Cardiac septum (tissue), 1 donor: ENCODE measurements at regions not wholly inside any gene's neighbourhood (a gene's known extent, or its start where the extent isn't known, plus 50 kb on each side); places are given as distances from the start of the nearest gene placed in this dataset.
"Not testable (repeated sequence)": the region's sequence is repeated elsewhere in the genome, so short reads cannot be mapped to it uniquely, and the experiment has no call there.

ENCODE experiments used
- DNase-seq: peaks from one replicate; pipeline ENCODE4 v3.0.0-alpha.2; 2020; ENCODE audit warnings: low spot score
- intact Hi-C: fragments of 100-400 bp; cut with DNase I; formaldehyde crosslinking; loops from one replicate; pipeline ENCODE4 v1.14.0; 2022
- donor health status: DM: no; HTN: no; CAD: no.

DNA sequence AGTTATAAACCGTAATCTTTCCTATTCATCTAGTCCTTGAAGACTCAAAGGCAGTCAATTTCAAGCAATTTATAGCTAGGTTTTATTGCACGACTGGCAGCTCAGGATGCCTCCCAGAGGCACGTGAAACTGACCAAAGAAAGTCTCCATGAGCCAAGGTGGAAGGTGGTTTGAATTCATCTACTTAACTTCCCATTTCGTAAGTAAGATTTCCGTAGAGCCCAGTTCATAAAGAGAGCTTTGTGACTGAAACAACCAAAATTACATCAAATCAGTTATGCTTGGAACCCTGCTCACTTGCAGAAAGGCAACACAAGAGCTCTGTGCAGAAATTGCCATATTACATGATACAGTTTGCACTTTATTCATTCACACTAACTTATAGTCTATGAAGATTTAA, 556.0 kb downstream of the TRIML1 start:
- intact Hi-C loops: no loop called here
- DNase-seq: no peak

DNA sequence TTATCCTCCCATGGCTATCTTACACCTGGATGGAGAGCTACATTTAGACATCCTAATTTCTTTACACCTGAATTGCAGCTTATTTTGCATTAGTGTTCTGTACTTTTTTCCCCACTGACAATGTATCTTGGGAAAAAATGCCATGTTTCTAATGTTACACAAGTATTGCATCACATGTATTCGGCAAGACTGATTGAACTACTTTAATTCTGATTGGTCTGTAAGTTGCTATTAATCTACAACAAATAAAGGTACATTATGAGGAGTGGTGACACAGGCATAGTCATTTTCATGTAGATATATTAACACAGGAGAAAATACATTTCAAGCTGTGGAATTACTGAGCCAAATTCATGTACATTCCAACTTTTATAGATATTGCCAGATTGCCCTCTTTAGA, 558.0 kb downstream of the TRIML1 start:
- intact Hi-C loops: no loop called here

DNA sequence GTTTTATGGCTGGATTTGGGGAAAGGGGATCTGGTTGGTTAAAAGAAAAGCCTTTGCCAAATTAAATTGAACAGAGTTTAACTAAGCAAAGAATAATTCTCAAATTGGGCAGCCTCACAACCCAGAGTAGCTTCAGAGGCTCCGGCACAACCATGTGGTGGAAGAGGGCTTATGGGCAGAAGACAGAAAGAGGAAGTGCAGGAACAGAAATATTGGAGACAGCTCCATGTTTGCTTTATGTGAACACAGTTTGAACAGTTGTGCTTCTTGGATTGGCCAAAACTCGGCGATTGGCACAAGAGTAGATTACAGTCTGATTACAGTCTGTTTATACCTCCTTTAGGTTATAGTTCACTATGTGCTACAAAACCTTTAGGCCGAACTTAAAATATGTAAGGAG, 562.7 kb downstream of the TRIML1 start:
- intact Hi-C loops: no loop called here
- DNase-seq: no peak

More for the DNA sequence above, 558.0 kb downstream of the TRIML1 start:
- DNase-seq: no peak

DNA sequence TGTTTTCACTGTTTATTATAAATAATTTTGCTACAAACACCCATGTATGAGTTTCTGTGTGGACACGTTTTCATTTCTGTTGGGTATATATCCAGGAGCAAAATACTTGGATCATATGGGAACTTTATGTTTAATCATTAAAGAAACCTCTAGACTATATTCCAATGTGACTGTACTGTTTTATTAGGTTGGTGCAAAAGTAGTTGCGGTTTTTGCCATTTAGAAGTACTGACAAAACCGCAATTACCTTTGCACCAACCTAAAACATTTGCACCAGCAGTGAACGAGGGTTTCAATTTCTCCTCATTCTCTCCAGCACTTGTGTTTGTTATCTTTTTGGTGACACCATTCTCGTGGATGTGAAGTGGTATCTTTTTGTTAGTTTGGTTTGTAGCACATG, 565.0 kb downstream of the TRIML1 start:
- DNase-seq: no peak
- intact Hi-C loops: no loop called here

DNA sequence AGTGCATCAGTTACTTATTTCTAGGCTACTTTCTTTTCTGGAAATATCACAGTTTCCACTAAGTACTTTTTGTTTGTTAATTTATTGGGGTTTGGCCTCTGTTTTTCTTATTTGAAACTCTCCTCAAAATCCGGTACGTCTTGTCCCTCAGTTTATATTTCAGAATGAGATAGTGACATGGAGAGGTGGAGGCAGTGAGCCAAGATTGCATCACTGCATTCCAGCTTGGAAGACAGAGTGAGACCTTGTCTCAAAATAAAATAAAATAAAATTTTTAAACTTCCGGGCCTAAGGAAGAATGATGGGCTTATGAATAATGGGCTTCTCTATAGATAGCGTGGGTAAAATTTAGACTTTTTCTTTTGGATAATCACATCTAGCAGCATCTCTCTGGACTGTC, 567.8 kb downstream of the TRIML1 start:
- intact Hi-C loops: no loop called here
- DNase-seq: no peak

DNA sequence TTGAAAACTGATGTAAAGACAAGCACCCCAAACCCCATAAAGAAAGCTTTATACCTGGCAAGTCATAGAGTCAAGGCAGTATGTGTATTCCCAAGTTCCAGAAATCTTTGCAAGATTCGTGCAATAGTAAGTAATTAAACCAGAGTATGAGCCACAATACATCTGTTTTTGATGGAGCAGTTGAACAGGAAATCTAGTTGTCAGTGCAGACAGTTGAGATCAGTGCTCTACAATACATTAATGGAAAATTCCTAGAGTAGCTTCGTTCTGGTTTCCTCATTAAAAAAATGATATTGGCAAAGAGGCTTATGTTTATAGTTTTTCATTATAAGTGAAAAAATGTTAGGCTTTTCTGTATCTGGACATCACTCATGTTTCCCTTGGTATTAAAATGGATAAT, 575.3 kb downstream of the TRIML1 start:
- intact Hi-C loops: no loop called here
- DNase-seq: no peak

DNA sequence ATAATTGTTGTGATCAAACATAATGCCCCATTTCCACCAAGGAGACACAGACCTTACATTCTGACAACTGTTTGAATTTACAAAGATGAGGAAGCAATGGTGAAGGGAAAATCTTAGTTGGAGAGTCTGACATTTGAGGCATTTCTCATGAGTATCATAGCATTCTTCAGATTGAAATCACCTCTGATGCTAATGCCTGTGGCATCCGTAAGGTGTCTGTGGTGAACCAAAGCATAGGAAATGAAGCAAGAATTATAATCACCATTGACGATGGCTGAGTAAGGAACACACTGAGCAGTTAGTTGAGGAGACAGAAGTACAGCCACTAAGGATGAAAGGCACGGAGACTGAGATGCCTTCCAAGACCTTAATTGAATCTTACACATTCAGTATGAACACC, 575.7 kb downstream of the TRIML1 start:
- no peak for DNase-seq
- intact Hi-C loops: no loop called here

DNA sequence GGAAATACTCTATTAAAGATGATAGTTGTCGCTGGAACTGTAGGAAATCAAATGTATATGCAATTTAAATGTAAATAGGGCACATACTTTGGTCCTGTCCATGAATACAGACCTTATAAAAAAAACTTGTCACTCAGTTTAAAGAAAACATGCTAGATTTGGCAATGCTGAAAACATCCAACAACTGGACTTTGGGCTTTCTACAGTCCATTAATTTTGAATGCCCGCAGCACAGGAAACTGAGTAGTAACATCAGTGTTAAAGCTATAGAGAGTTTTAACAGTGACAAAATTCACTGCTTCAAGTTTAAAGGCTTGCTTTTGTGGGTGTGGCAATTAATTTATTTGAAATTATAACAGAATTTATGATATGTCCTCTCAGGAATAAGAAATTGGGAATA, 578.4 kb downstream of the TRIML1 start:
- intact Hi-C loops: no loop called here
- no peak for DNase-seq

DNA sequence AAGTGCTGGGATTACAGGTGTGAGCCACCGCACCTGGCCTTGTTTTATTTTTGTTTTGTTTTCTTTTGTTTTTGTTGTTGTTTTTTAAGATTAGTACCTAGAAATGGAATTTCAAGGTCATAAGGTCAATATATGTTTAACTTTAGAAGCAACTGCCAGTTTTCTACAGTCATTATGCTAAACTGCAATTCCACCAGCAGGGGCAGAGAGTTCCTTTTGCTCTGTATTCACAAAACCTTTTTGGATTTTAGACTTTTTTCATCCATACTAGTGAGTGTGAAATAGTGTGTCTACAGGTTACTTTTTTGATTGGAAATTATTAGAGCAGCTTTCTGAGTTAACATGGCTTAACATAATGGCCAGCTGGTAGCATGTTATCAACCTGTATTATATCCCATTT, 580.6 kb downstream of the TRIML1 start:
- intact Hi-C loops: no loop called here
- no peak for DNase-seq

DNA sequence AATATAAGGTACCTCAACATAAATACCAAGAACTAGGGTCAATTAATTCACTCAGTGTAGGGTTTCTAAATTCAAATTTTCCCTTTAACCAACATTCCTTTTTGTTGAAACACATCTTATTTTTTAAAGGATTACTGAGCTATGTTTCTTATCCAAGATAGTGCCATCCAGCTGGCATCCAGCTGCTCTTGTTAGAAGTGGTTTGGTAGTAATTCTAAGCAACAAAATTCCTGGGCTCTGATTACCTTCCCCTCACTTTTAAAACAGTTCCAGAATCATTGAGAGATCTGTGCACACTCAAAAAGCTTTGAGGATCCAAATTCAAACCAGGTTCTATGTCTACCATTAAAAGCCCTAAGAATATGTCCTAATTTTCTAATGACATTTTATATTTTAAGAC, 583.7 kb downstream of the TRIML1 start:
- intact Hi-C loops: no loop called here
- no peak for DNase-seq

DNA sequence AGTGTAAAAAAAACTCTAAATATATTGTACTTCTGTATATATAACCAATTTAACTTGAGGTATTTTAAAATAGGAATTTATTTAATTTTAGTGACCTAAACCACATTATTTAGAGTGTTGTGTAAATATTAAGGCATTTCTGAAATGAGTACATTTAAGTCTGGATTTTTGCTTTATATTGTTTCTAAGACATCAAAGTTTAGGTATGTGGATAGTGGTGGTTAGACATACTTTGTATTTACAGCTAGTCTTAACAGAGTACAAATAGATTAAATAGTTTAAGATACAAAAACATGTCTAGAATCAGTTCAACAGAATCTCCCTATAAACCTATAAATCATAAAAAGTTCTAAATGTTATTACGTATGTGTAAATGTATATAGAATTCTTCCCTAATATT, 588.5 kb downstream of the TRIML1 start:
- no peak for DNase-seq
- intact Hi-C loops: no loop called here

DNA sequence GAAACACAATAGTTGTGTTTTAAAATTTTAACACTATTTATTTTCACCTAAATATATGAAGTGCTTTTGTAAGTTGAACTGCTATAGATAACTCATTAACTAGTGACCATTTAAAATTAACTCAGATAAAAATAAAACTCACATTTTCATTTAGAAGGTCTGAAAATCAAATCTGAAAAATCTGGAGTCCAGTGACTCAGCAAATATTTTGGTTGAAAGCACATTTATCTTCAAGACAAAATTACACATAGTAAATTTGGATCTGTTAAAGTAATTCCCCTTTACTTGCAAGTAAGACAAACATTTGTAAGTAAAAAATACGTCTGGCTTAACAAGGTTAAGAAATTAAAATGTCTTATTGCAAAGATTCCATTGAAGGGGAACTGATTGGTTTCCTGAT, 589.1 kb downstream of the TRIML1 start:
- intact Hi-C loops: no loop called here
- no peak for DNase-seq

DNA sequence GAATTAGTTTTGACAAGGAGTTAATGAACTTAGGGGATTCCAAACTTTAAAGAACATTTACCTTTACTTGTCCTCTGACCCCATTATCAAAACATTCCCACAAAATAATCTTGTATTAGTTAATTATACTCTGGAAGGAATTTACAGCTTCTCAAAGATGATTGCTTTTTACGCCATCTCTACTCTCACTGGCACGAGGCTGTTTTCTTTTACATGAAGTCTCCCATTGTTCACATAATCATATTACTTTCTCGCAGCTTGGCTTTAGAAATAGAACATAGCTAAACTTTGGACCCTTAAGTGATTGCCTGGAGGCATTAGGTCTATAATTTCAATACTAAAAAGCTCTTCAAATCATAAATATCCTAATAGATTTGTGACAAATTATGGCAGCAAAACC, 592.9 kb downstream of the TRIML1 start:
- intact Hi-C loops: no loop called here
- DNase-seq: no peak

DNA sequence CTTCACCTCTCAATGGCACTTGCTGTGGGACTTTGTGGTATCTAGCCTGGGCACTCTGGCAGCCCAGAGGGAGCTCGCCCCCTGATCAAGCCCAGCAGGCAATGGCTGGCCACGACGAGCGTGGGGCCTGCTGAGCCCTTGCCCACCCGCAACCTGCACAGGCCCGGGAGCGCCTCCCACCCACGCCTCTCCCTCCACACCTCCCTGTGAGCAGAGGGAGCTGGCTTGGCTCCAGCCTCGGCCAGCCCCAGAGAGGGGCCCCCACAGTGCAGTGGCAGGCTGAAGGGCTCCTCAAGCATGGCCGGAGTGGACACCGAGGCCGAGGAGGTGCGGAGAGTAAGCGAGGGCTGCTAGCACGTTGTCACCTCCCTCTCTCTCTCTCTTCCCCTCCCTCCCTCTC, 595.8 kb downstream of the TRIML1 start:
- no peak for DNase-seq

DNA sequence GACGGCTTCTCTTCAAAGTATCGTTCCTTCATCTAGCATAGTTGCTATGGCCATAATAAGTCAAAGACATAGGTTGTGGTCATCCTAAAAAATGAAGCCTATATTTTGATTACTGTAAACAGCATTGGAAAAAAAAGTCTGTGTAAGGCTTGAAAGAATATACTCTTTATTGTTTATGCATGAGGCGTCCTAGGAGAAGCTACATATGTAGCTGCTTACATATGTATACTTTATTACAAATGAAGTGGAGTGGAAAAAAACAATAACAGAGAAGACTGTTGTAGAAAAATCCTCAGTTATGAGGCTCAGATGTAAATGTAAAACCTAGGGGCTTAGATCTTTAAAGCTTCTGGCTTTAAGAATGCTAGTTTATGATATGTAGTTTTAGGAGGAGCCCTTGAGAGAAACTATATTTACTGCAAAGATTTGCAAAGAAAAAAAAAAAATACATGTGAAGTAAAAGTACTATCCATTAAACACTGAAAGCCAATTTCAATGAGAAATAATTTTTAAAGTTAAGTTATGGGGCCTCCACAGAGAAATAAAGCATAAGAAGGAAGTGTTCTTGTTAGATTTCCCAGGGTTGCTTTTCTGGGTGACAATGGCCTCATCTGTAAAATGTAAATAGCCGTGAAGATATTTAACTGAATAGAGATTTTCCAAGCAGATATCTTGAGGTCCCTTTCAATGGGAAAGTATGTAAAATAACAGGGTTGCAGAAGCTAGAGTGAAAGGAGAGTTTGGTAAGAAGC, 598.2 kb downstream of the TRIML1 start:
- no peak for DNase-seq
- intact Hi-C loops: no loop called here

More for the DNA sequence above, 595.8 kb downstream of the TRIML1 start:
- intact Hi-C loops: no loop called here

DNA sequence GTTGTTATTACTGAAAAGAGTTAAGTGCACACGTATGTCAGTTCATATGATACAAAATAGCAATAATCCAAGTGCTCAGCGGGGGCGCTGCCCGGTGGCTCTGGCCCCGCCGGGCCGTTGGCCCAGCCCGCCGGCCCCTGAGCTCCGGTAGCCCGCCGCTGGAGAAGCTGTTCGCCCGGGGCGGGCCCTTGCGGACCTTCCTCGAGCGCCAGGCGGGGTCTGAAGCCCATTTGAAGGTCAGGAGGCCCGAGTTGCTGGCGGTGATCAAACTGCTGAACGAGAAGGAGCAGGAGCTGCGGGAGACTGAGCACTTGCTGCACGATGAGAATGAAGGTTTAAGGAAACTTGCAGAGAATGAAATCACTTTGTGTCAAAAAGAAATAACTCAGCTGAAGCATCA, 599.0 kb downstream of the TRIML1 start:
- intact Hi-C loops, DNase-seq: not testable (repeated sequence)

DNA sequence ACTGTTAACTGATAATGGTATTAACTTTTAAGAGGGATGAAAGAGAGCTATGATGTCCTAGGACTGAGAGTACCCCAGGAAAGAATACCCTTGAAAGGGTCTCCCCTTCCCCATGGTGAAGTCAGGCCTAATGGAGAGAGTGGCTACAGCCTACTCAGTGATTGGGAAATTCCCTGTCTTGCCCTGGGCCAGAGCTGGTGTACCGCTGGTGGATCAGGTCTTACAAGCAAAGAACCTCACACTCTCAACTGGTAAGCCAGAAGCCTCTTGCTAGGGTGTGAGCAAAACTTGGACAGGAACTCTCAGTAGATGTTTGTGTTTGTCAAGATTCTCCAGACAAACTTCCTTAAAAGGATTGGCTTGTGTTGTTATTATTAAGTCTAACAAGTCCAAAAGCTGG, 600.9 kb downstream of the TRIML1 start:
- intact Hi-C loops, DNase-seq: not testable (repeated sequence)

DNA sequence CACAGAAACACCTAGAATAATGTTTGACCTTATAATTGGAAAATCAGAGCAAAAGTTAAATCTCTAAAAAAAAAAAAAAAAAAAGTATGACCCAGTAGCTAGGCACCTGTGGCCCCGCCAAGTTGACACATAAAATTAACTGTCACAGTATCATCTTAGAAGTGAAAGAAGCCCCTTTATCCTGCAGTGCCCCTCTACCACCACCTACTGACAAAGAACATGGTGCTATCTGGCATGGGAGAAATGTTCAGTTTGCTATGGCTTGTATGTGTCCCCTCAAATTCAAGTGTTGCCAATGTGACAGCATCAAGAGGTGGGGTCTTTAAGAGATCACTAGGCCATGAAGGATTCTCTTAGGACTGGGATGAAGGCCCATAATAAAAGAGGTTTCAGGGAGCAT, 601.5 kb downstream of the TRIML1 start:
- intact Hi-C loops, DNase-seq: not testable (repeated sequence)

DNA sequence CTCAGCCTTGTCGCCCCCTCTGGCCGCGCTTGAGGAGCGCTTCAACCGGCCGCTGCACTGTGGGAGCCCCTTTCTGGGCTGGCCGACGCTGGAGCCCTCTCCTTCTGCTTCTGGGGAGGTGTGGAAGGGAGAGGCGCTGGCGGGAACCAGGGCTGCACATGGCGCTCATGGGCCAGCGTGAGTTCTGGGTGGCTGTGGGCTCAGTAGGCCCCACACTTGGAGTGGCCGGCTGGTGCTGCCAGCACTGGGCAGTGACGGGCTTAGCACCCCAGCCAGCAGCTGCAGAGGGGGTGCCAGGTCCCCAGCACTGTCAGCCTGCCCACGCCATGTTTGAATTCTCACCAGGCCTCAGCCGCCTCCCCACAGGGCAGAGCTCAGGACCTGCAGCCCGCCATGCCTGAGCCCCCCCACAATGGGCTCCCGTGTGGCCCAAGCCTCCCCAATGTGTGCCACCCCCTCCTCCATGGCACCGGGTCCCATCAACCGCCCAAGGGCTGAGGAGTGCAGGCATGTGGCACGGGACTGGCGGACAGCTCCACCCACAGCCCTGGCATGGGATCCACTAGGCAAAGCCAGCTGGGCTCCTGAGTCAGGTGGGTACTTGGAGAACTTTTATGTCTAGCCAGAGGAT, 615.2 kb downstream of the TRIML1 start:
- DNase-seq: no peak
- intact Hi-C loops: no loop called here

DNA sequence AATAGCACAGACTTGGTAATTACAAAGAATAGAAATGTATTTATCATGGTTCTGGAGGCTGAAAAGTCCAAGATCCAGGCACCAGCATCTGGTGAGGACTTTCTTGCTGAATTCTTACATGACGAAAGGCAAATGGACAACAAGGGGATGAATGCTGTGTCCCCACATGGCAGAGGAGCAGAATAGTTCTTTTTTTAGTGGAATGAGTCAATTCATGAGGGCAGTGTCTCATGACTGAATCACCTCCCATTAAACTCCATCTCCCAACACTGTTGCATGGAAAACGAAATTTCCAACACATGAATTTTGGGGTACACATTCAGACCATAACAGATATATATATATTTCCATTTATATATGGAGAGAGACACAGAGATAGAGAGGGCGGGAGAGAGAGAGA, 628.3 kb downstream of the TRIML1 start:
- DNase-seq: no peak
- intact Hi-C loops: no loop called here

DNA sequence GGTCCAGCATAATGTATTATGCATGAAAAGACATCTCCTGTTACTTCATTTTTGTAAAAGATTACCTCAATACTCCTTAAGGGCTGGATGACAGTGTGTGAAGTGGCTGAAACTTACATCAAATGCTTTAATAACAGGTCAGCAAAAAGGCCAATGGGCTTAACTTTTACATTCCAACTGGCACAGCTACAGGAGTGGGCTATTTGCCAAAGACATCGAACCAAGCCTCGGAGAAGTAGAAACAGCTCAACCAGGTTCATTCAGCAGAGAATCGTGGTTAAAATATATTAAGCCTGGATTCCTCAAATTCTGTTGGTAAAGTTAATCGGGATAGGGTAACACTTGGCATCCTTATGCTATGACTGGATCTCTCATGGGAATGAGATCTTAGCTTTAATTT, 639.7 kb downstream of the TRIML1 start:
- intact Hi-C loops: no loop called here
- DNase-seq: no peak

DNA sequence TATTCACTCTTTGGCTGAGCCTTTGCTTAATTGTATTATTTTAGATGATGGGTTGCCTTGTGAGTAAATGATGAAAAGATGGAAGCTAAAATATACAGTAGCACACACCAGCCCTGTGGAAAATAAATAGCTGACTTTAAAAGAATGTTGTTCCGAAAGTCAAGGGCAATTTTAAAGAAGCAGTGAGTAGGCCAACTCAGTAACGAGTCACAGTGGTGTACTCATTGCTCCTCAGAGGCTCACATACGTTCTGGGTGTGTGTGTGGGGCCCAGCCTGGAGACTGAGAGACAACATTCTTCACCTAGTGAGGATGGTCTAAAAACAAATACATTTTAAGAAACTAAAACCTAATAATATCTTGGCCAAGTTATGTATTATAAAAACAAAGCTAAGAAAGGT, 640.3 kb downstream of the TRIML1 start:
- intact Hi-C loops: no loop called here

More for the DNA sequence above, 640.3 kb downstream of the TRIML1 start:
- no peak for DNase-seq
